RCC 7860 (cell line): ENCODE measurements at regions not wholly inside any gene's neighbourhood (a gene's known extent, or its start where the extent isn't known, plus 50 kb on each side); places are given as distances from the start of the nearest gene placed in this dataset.
"Not testable (repeated sequence)": the region's sequence is repeated elsewhere in the genome, so short reads cannot be mapped to it uniquely, and the experiment has no call there.

Experiments used
- DNase-seq: peaks from one replicate; pipeline ENCODE4 v3.0.0-alpha.2; 2015; ENCODE audit warnings: low spot score
- FAIRE-seq: peaks from 2 replicates; lab custom pipeline; 2012; peaks lifted over from hg19 to GRCh38; lab: Jason Lieb, UNC

GRCh38 chr21:14688412-14688811 lies 142.3 kb upstream of the SAMSN1 start:
- FAIRE-seq (no peak), DNase-seq (no peak)

GRCh38 chr21:14687268-14687625 lies 141.1 kb upstream of the SAMSN1 start:
- DNase-seq (no peak), FAIRE-seq (no peak)

- FAIRE-seq (no peak), DNase-seq (no peak)
Observed at GRCh38 chr21:14686466-14687267, 140.6 kb upstream of the SAMSN1 start.

GRCh38 chr21:14685568-14685967 lies 139.5 kb upstream of the SAMSN1 start:
- FAIRE-seq (no peak), DNase-seq (no peak)

GRCh38 chr21:14684071-14684470 lies 138.0 kb upstream of the SAMSN1 start:
- DNase-seq (no peak), FAIRE-seq (no peak)

- FAIRE-seq (no peak), DNase-seq (no peak)
Observed at GRCh38 chr21:14683063-14683462, 136.9 kb upstream of the SAMSN1 start.

- DNase-seq (no peak), FAIRE-seq (no peak)
Observed at GRCh38 chr21:14678973-14679574, 133.0 kb upstream of the SAMSN1 start.

GRCh38 chr21:14677639-14678179 lies 131.6 kb upstream of the SAMSN1 start:
- DNase-seq (no peak), FAIRE-seq (no peak)

GRCh38 chr21:14677013-14677412 lies 130.9 kb upstream of the SAMSN1 start:
- no peak for DNase-seq
- FAIRE-seq, result no peak

GRCh38 chr21:14675774-14676530 lies 129.8 kb upstream of the SAMSN1 start:
- DNase-seq, result no peak

GRCh38 chr21:14673649-14674048 lies 127.5 kb upstream of the SAMSN1 start:
- FAIRE-seq, result no peak

More at GRCh38 chr21:14675774-14676530, 129.8 kb upstream of the SAMSN1 start:
- FAIRE-seq, result no peak

GRCh38 chr21:14672466-14672865 lies 126.4 kb upstream of the SAMSN1 start:
- FAIRE-seq (no peak), DNase-seq (no peak)

More at GRCh38 chr21:14673649-14674048, 127.5 kb upstream of the SAMSN1 start:
- DNase-seq, result no peak

- DNase-seq (no peak), FAIRE-seq (no peak)
Observed at GRCh38 chr21:14670409-14670808, 124.3 kb upstream of the SAMSN1 start.

GRCh38 chr21:14669092-14669491 lies 123.0 kb upstream of the SAMSN1 start:
- FAIRE-seq, DNase-seq: not testable (repeated sequence)

- FAIRE-seq (no peak), DNase-seq (no peak)
Observed at GRCh38 chr21:14657241-14658008, 111.3 kb upstream of the SAMSN1 start.

- DNase-seq (no peak), FAIRE-seq (no peak)
Observed at GRCh38 chr21:14646893-14647292, 100.8 kb upstream of the SAMSN1 start.

GRCh38 chr21:14645702-14646101 lies 99.6 kb upstream of the SAMSN1 start:
- FAIRE-seq (no peak), DNase-seq (no peak)

- DNase-seq (no peak), FAIRE-seq (no peak)
Observed at GRCh38 chr21:14632359-14632758, 86.2 kb upstream of the SAMSN1 start.

- DNase-seq (no peak), FAIRE-seq (no peak)
Observed at GRCh38 chr21:14630556-14631069, 84.5 kb upstream of the SAMSN1 start.

- DNase-seq, result no peak
- no peak for FAIRE-seq
Observed at GRCh38 chr21:14629461-14629860, 83.3 kb upstream of the SAMSN1 start.
